ENCODE measurements at regions not wholly inside any gene's neighbourhood (a gene's known extent, or its start where the extent isn't known, plus 50 kb on each side); places are given as distances from the start of the nearest gene placed in this dataset.

GRCh38 chr11:127307700-127308099, 307.1 kb upstream of the KIRREL3 start:
- Histone ChIP-seq H3K4me1 (ENCODE audit: control insufficient read depth, low read length) (no peaks in the 10 kb centered on the region), H3K27ac (ENCODE audit: low read depth, low read length) (no peak overlapping the region), H3K9me3 (ENCODE audit: control insufficient read depth, insufficient read depth, low read length) (no peaks in the 10 kb centered on the region), H3K9me2 (replicated peaks; ENCODE audit: control insufficient read depth, low read length) (no peaks in the 10 kb centered on the region), H3K79me2 (ENCODE audit: control insufficient read depth, low read length) (no peaks in the 10 kb centered on the region), H4K20me1 (ENCODE audit: control insufficient read depth, insufficient read depth, low read depth, low read length) (no peaks in the 10 kb centered on the region), H3F3A (ENCODE audit: control insufficient read depth, insufficient read depth) (no peaks in the 10 kb centered on the region), H3K4me2 (ENCODE audit: low read length) (no peak overlapping the region), H3K36me3 (ENCODE audit: control insufficient read depth, low read length) (no peaks in the 10 kb centered on the region), H3K4me3 (ENCODE audit: low read length) (no peak overlapping the region), H3K27me3 (ENCODE audit: control insufficient read depth, low read length) (no peaks in the 10 kb centered on the region)
- TF ChIP-seq EZH2phosphoT487 (IDR thresholded peaks at IDR 0.05; ENCODE audit: borderline replicate concordance, low read length) (no peak), CTCF (IDR thresholded peaks at IDR 0.05; ENCODE audit: low read depth, low read length, poor library complexity, severe bottlenecking) (no peak)

DNA sequence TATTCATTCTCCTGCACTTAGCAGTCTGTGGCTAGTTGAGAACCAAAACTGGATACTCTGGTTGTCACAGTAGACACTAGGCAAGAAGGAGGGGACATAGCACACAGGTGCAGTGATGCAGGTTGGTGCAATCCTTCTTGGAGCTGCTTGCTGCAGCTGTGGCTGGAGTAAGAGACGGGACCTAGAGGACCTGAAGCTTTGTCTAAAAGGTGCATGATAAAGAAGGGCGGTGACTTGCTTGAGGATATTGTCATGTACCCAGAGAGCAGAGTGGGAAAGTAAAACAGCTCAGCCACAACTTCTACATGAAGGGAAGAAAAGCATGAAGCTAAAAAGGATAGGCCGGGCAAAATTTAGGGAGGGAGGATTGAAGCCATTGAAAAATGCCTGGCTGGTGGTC, 304.1 kb upstream of the KIRREL3 start:
- H3K4me3 ChIP-seq (ENCODE audit: low read length): no peak overlapping the region
- H3K4me2 ChIP-seq (ENCODE audit: low read length): no peak overlapping the region
- no peaks in the 10 kb centered on the region for H3K36me3 ChIP-seq (ENCODE audit: control insufficient read depth, low read length)
- H3K79me2 ChIP-seq (ENCODE audit: control insufficient read depth, low read length): no peaks in the 10 kb centered on the region
- H4K20me1 ChIP-seq (ENCODE audit: control insufficient read depth, insufficient read depth, low read depth, low read length): no peaks in the 10 kb centered on the region
- H3K4me1 ChIP-seq (ENCODE audit: control insufficient read depth, low read length): no peaks in the 10 kb centered on the region
- TF ChIP-seq EZH2phosphoT487 (IDR thresholded peaks at IDR 0.05; ENCODE audit: borderline replicate concordance, low read length): no peak
- no peaks in the 10 kb centered on the region for H3F3A ChIP-seq (ENCODE audit: control insufficient read depth, insufficient read depth)
- no peak overlapping the region for H3K27ac ChIP-seq (ENCODE audit: low read depth, low read length)
- H3K9me2 ChIP-seq (replicated peaks; ENCODE audit: control insufficient read depth, low read length): no peaks in the 10 kb centered on the region
- H3K27me3 ChIP-seq (ENCODE audit: control insufficient read depth, low read length): no peaks in the 10 kb centered on the region
- H3K9me3 ChIP-seq (ENCODE audit: control insufficient read depth, insufficient read depth, low read length): no peaks in the 10 kb centered on the region

GRCh38 chr11:127288926-127289325, 288.4 kb upstream of the KIRREL3 start:
- Histone ChIP-seq H3K27me3 (ENCODE audit: control insufficient read depth, low read length) (no peaks in the 10 kb centered on the region), H3K4me3 (ENCODE audit: low read length) (no peak overlapping the region), H3K9me3 (ENCODE audit: control insufficient read depth, insufficient read depth, low read length) (no peaks in the 10 kb centered on the region), H3F3A (ENCODE audit: control insufficient read depth, insufficient read depth) (no peaks in the 10 kb centered on the region), H3K9me2 (replicated peaks; ENCODE audit: control insufficient read depth, low read length) (no peaks in the 10 kb centered on the region), H3K4me2 (ENCODE audit: low read length) (no peak overlapping the region), H3K27ac (ENCODE audit: low read depth, low read length) (no peak overlapping the region), H3K36me3 (ENCODE audit: control insufficient read depth, low read length) (no peaks in the 10 kb centered on the region), H3K79me2 (ENCODE audit: control insufficient read depth, low read length) (no peaks in the 10 kb centered on the region), H3K4me1 (ENCODE audit: control insufficient read depth, low read length) (no peaks in the 10 kb centered on the region), H4K20me1 (ENCODE audit: control insufficient read depth, insufficient read depth, low read depth, low read length) (no peaks in the 10 kb centered on the region)
- TF ChIP-seq CTCF (IDR thresholded peaks at IDR 0.05; ENCODE audit: low read depth, low read length, poor library complexity, severe bottlenecking) (no peak), EZH2phosphoT487 (IDR thresholded peaks at IDR 0.05; ENCODE audit: borderline replicate concordance, low read length) (no peak)

GRCh38 chr11:127281534-127281933, 281.0 kb upstream of the KIRREL3 start:
- Histone ChIP-seq H3K79me2 (ENCODE audit: control insufficient read depth, low read length) (no peaks in the 10 kb centered on the region), H4K20me1 (ENCODE audit: control insufficient read depth, insufficient read depth, low read depth, low read length) (no peaks in the 10 kb centered on the region), H3K4me3 (ENCODE audit: low read length) (no peak overlapping the region), H3K27ac (ENCODE audit: low read depth, low read length) (no peak overlapping the region), H3K4me1 (ENCODE audit: control insufficient read depth, low read length) (no peaks in the 10 kb centered on the region), H3K4me2 (ENCODE audit: low read length) (no peak overlapping the region), H3K9me3 (ENCODE audit: control insufficient read depth, insufficient read depth, low read length) (no peaks in the 10 kb centered on the region), H3K27me3 (ENCODE audit: control insufficient read depth, low read length) (no peaks in the 10 kb centered on the region), H3K9me2 (replicated peaks; ENCODE audit: control insufficient read depth, low read length) (no peaks in the 10 kb centered on the region), H3F3A (ENCODE audit: control insufficient read depth, insufficient read depth) (no peaks in the 10 kb centered on the region), H3K36me3 (ENCODE audit: control insufficient read depth, low read length) (no peaks in the 10 kb centered on the region)
- no peak for TF ChIP-seq EZH2phosphoT487 (IDR thresholded peaks at IDR 0.05; ENCODE audit: borderline replicate concordance, low read length)
- TF ChIP-seq CTCF (IDR thresholded peaks at IDR 0.05; ENCODE audit: low read depth, low read length, poor library complexity, severe bottlenecking): no peak

All from DOHH2 (cell line).